ENCODE measurements at regions not wholly inside any gene's neighbourhood (a gene's known extent, or its start where the extent isn't known, plus 50 kb on each side); places are given as distances from the start of the nearest gene placed in this dataset.

DNA sequence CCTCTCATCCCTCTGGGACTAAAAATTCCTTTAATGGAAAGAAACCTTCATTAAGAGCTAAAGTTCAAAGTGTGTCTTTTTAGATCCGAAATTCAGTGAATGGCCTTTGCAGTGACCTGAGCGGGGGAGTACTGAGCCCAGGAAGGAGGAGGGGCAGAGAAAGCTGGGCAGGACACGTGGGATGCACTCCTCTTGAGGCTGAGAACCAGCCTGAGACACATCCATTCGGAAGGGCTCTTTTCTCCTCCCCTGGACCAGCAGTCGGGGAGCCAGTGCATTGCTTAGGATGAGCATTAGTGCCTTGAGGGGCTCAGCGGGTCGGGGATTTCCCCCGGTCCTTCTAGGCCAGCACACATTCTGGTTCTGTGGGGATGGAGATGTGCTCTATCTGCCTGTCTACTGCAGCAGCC, 258.9 kb upstream of the B3GAT1 start:
- TF ChIP-seq, protein P1, sequence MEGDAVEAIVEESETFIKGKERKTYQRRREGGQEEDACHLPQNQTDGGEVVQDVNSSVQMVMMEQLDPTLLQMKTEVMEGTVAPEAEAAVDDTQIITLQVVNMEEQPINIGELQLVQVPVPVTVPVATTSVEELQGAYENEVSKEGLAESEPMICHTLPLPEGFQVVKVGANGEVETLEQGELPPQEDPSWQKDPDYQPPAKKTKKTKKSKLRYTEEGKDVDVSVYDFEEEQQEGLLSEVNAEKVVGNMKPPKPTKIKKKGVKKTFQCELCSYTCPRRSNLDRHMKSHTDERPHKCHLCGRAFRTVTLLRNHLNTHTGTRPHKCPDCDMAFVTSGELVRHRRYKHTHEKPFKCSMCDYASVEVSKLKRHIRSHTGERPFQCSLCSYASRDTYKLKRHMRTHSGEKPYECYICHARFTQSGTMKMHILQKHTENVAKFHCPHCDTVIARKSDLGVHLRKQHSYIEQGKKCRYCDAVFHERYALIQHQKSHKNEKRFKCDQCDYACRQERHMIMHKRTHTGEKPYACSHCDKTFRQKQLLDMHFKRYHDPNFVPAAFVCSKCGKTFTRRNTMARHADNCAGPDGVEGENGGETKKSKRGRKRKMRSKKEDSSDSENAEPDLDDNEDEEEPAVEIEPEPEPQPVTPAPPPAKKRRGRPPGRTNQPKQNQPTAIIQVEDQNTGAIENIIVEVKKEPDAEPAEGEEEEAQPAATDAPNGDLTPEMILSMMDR (conservative IDR thresholded peaks at IDR 0.05): no peak
- no peak for TF ChIP-seq EZH2 (IDR thresholded peaks at IDR 0.05; ENCODE audit: low read depth)
